LNCAP (cell line): ENCODE measurements at regions not wholly inside any gene's neighbourhood (a gene's known extent, or its start where the extent isn't known, plus 50 kb on each side); places are given as distances from the start of the nearest gene placed in this dataset.

ENCODE experiments used
- TF ChIP-seq, protein P1 (sequence below): fragments of 450-650 bp; IDR thresholded peaks from 2 replicates; pipeline ENCODE4 v1.5.1; 2017; ENCODE audit warnings: mild to moderate bottlenecking

DNA sequence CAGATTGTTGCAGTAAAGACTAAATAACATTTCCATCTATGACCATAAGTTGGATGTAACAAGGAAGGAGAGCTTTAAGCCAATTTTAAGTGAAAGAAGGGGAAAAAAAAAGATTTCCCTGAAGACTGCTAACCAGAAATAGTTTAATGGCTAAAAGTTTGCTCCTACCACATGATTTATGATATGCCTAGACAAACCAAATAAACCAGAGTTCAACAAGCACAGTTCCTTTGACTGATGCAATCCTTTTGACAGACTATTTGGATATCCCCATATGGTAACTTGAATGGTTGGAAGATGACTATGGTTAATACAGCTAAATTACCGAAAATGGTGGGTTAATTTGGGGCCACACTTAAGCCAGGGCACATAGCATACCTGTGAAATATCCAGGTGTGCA, 338.5 kb downstream of the CETN3 start:
- TF ChIP-seq, protein P1, sequence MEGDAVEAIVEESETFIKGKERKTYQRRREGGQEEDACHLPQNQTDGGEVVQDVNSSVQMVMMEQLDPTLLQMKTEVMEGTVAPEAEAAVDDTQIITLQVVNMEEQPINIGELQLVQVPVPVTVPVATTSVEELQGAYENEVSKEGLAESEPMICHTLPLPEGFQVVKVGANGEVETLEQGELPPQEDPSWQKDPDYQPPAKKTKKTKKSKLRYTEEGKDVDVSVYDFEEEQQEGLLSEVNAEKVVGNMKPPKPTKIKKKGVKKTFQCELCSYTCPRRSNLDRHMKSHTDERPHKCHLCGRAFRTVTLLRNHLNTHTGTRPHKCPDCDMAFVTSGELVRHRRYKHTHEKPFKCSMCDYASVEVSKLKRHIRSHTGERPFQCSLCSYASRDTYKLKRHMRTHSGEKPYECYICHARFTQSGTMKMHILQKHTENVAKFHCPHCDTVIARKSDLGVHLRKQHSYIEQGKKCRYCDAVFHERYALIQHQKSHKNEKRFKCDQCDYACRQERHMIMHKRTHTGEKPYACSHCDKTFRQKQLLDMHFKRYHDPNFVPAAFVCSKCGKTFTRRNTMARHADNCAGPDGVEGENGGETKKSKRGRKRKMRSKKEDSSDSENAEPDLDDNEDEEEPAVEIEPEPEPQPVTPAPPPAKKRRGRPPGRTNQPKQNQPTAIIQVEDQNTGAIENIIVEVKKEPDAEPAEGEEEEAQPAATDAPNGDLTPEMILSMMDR, result no peak

DNA sequence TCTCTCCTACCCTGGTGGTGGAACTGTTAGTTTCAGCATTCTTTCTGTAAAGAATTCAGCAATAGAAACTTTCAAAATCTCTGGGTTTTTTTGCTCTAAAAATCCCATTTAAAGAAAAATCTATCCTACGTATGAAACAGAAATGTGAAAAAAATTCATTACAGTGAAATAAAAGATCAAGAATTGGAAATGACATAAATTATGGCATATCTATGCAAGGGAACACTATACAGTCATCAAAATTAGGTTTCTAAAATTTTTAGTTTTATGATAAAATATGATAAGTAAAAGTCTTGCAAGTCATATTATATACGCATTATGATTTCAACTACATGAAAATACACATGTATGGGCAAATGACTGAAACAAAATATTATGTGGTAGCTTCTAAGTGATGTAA, 342.6 kb downstream of the CETN3 start:
- TF ChIP-seq, protein P1, result no peak

DNA sequence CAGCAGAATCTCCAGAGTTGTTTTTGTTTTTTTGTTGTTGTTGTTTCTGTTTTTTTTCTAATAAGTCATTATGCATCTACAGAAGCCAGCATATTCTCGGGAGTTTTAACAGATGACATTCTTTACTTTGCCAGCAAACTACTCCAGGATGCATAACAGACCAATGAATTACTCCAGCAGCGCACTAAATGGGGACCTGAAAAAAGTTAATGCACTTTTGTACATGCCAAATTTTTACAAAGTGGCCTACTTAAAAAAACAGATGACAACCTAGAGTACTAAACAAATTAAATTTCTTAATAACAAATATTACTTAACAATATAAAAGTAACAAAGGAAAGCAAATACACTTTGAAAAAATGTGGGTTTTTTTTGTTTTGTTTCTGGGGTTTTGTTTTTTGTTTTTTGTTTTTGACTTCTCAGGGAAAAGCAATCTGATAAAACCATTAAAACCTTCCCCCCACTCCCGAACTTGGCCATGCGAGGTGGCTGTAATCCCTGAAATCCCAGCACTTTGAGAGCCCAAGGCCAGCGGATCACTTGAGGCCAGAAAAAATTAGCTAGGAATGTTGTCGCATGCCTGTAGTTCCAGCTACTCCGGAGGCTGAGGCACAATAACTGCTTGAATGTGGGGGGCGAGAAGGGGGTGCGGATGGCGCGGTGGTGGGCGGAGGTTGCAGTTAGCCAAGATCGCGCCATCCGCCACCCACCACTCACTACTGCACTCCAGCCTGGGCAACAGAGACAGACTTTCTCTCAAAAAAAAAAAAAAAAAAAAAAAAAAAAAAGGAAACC, 352.4 kb downstream of the CETN3 start:
- TF ChIP-seq, protein P1, result no peak

DNA sequence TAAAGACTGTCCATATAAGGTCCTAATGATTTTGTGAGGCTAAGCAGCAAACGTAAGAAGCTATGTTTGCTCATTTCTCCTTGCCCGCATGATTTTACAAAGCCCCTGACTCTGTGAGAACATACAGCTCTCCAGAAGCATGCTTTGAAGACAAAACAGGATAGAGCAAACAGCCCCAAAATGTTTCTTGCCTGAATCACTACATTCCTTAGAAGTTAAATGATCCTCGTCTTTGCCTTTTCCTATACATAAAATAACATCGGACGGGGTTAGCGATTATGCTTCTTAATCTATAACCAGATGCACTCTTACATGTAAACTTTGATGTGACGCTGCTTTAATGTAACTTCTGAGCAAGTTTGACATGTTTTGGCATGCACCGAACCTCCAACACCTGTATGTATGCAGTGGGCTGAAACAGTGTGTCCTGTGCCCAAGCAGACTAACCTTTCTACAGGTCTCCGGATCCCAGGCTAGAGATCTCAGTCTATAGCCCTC, 353.7 kb downstream of the CETN3 start:
- TF ChIP-seq, protein P1, result no peak

DNA sequence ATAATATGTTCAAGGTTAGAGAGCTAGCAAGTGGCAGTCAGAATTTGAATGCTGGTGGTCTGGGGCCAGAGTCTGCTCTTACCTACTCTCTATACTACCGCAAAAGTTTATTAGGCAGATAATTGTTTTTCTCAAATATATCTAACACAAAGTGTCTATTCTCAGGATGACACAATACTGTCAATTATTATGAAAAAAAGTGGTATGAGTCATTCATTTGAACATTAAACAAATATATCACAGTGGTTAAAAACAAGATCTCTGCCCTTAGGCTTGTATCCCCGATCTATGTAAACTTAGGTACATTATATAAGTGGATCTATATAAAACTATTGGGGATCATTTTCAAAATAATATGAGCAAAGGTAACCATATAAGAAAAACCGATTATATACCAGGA, 354.9 kb downstream of the CETN3 start:
- TF ChIP-seq, protein P1, result no peak

DNA sequence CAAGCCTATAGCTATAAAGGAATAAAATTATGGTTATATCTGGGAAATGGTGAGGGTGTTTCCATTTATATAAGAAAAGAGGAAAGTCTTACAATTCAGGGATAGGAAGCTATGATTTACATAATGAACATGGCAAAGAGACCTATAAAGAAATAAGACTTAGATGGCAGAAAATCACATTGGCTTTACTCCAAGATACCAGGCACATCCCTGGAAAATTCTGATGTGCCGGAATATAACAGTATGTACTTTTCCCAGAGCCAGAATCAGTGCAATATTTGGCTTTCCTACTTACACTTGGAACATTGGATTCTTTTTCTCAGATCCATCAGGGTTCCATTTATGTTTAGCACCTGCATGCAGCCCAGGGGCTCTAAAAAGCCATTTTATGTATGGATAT, 357.8 kb downstream of the CETN3 start:
- TF ChIP-seq, protein P1, result no peak

DNA sequence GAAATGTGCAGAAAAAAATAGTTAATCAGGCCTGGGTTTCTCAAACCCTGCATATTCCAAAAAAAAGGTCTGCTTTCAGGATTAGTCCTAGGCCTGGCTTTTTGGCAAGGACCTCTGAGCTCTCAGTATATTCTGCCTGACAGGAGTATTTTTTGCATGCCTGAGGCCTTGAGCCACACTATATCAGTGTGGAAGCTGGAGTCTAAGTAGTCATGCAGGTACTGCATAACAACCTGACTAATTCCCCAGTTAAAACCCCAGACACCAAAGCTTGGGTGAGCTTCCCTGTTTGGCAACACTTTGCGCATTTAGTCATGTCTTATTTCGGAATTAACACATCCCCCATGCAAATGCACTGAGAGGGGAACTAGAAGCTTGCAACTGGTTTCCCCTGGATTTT, 359.5 kb downstream of the CETN3 start:
- TF ChIP-seq, protein P1, result no peak
